GM12874 (cell line): ENCODE measurements at regions not wholly inside any gene's neighbourhood (a gene's known extent, or its start where the extent isn't known, plus 50 kb on each side); places are given as distances from the start of the nearest gene placed in this dataset.

Source experiments
- TF ChIP-seq, protein P1 (sequence below): IDR thresholded peaks from 2 replicates; pipeline ENCODE4 v1.5.1; 2011; ENCODE audit warnings: low read depth, mild to moderate bottlenecking, control low read depth, low read length, moderate library complexity; ENCODE audit not compliant: insufficient read depth

- TF ChIP-seq, protein P1, sequence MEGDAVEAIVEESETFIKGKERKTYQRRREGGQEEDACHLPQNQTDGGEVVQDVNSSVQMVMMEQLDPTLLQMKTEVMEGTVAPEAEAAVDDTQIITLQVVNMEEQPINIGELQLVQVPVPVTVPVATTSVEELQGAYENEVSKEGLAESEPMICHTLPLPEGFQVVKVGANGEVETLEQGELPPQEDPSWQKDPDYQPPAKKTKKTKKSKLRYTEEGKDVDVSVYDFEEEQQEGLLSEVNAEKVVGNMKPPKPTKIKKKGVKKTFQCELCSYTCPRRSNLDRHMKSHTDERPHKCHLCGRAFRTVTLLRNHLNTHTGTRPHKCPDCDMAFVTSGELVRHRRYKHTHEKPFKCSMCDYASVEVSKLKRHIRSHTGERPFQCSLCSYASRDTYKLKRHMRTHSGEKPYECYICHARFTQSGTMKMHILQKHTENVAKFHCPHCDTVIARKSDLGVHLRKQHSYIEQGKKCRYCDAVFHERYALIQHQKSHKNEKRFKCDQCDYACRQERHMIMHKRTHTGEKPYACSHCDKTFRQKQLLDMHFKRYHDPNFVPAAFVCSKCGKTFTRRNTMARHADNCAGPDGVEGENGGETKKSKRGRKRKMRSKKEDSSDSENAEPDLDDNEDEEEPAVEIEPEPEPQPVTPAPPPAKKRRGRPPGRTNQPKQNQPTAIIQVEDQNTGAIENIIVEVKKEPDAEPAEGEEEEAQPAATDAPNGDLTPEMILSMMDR, result no peak
These were observed 71.0 kb downstream of the SEM1 start for GRCh38 chr7:96638669-96639068.

GRCh38 chr7:96637522-96637921 is 72.1 kb downstream of the SEM1 start:
- TF ChIP-seq, protein P1, result no peak

GRCh38 chr7:96636979-96637378 is 72.7 kb downstream of the SEM1 start:
- TF ChIP-seq, protein P1, result no peak

DNA sequence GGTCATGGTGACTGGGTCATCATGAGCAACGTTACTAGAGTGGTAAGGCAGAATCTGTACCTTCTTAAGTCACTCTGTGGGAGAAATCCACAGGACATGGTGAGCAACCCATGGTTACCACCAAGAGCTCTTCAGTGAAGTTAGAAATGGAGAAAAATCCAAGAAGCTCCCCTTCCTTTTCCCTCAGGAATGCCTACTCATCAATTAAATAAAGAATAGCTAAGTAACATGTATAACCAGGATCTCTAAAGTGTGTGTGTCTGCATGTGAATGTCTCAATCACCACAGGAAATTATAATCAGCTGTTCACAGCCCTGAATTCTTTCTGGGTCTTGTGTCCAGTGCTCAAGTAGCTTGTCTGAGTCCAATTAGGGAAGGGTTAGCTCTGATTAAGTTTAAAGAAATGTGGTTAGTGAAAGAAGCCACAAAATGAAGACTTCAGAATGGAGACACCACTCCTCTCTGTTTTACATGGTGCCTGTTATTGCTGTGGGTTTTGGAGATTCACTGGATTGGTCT is 73.2 kb downstream of the SEM1 start:
- TF ChIP-seq, protein P1, result no peak

DNA sequence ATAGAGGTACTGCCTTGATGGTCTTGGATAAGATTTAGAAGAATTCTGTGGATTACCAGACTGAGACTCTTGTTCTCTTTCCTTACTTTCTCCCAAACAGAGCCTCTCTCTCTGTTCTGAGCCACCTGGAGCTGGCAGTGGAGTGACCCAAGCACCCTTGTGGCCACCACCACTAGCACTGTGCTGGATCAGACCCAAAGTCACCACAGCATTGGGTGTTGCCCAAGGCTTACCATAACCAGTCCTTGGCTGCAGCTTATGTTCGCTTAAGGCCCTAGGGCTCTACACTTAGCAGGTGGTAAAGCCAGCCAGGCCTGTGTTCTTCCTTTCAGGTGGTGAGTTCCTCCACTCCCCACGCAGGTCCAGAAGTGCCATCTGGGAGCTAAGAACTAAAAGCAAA is 79.8 kb downstream of the SEM1 start:
- TF ChIP-seq, protein P1, result no peak

- TF ChIP-seq, protein P1, result no peak
These were observed 84.7 kb downstream of the SEM1 start for GRCh38 chr7:96624954-96625353.

DNA sequence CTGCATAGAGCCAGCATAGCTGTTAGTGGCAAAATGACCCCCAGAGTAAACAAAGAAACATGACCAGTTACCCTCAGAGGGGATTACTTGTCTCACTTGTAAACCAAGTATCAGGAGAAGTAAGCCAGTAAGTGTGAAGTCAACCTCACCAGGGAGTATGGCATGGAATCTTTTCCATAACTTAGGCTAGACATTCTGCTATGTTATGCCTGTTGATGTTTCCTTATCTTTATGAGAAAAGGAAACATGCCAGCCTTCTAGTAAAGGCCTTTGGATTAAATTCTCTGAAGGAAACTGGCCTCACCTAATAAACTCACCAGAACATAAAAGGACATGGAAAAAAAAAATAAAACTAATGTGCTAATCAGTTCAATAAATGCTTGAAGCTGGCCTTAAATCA is 87.7 kb downstream of the SEM1 start:
- TF ChIP-seq, protein P1, result no peak
